Progenitor cell of endocrine pancreas (in vitro differentiated cells): ENCODE measurements at regions not wholly inside any gene's neighbourhood (a gene's known extent, or its start where the extent isn't known, plus 50 kb on each side); places are given as distances from the start of the nearest gene placed in this dataset.

Experiments used
- DNase-seq: peaks from one replicate; pipeline ENCODE4 v3.0.0; 2021; ENCODE audit warnings: low spot score; ENCODE audit not compliant: unreplicated experiment
- H3K27ac Mint-ChIP-seq: 2 replicates; pipeline ENCODE4 v1.8.0; 2021; ENCODE audit warnings: mild to moderate bottlenecking, moderate library complexity, mixed read lengths
- H3K27me3 Mint-ChIP-seq: 2 replicates; pipeline ENCODE4 v1.8.0; 2021; ENCODE audit warnings: mixed read lengths
- H3K36me3 Mint-ChIP-seq: 2 replicates; pipeline ENCODE4 v1.8.0; 2022; ENCODE audit warnings: mixed read lengths; ENCODE audit not compliant: insufficient read depth
- H3K4me1 Mint-ChIP-seq: 2 replicates; pipeline ENCODE4 v1.8.0; 2021; ENCODE audit warnings: low read depth, mixed read lengths
- H3K4me3 Mint-ChIP-seq: 2 replicates; pipeline ENCODE4 v1.8.0; 2021; ENCODE audit warnings: low read depth, mild to moderate bottlenecking, moderate library complexity, mixed read lengths
- H3K9me3 Mint-ChIP-seq: 2 replicates; pipeline ENCODE4 v1.8.0; 2021; ENCODE audit warnings: low read depth, mixed read lengths
- TF ChIP-seq, protein P1 (sequence below): fragments of 200-600 bp; sonication (generic); IDR thresholded peaks from one replicate; pipeline ENCODE4 v1.5.0; 2021; ENCODE audit warnings: antibody characterized with exemption, mild to moderate bottlenecking; ENCODE audit not compliant: unreplicated experiment

DNA sequence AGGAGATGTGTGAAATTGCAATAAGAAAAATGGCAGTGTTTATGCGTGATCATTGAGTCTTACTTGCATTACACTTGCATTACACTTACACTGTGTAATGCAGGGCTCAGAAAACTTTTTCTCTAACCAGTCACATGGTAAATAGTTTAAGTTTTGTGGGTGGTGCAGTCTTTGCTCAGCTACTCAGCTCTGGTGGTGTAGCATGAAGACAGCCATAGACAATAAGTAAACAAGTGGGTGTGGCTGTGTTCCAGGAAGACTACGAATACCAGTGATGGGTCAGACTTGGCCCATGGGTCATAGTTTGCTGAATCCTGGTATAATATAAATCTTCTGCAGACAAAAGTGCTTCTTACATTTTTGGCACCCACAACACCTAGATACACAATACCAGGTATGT, 115.6 kb upstream of the CYP1B1 start:
- TF ChIP-seq, protein P1, sequence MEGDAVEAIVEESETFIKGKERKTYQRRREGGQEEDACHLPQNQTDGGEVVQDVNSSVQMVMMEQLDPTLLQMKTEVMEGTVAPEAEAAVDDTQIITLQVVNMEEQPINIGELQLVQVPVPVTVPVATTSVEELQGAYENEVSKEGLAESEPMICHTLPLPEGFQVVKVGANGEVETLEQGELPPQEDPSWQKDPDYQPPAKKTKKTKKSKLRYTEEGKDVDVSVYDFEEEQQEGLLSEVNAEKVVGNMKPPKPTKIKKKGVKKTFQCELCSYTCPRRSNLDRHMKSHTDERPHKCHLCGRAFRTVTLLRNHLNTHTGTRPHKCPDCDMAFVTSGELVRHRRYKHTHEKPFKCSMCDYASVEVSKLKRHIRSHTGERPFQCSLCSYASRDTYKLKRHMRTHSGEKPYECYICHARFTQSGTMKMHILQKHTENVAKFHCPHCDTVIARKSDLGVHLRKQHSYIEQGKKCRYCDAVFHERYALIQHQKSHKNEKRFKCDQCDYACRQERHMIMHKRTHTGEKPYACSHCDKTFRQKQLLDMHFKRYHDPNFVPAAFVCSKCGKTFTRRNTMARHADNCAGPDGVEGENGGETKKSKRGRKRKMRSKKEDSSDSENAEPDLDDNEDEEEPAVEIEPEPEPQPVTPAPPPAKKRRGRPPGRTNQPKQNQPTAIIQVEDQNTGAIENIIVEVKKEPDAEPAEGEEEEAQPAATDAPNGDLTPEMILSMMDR: no peak
- no peaks in the 10 kb centered on the region for H3K4me1 Mint-ChIP-seq
- H3K9me3 Mint-ChIP-seq: no peaks in the 10 kb centered on the region
- H3K27me3 Mint-ChIP-seq: no peaks in the 10 kb centered on the region
- H3K27ac Mint-ChIP-seq: no peak overlapping the region
- no peak for DNase-seq
- H3K36me3 Mint-ChIP-seq: no peaks in the 10 kb centered on the region
- no peak overlapping the region for H3K4me3 Mint-ChIP-seq

DNA sequence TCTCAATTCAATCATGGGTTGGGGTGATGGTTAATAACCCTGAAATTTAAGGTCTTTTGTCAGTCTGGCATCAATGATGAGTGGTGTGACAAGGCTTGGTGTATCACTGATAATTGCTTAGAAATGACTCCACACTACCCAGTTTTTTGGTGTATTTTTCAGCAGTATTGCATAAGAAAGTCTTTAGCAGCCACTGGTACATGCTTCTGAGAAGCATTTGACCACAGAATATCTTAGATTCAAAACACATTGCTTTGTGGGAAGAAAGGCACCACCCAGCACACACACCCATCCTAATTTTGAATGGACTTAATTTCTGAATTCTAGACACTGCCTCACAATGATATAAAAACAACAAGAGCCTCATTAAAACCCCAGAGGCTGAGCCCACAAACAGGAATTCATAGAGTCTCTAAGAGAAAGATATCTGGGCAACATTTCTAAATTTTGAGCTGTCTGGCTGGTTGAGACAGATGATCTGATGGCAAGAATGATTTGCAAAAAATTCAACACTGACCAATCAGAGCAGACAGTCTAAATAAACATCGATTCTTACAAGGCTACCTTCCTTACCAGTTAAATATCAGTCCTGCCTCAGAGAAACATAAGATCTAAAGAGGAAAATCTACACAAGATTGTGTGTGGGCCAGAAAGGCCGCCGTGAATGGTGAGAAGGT, 114.7 kb upstream of the CYP1B1 start:
- no peak for DNase-seq
- no peak overlapping the region for H3K27ac Mint-ChIP-seq
- no peaks in the 10 kb centered on the region for H3K36me3 Mint-ChIP-seq
- H3K4me1 Mint-ChIP-seq: no peaks in the 10 kb centered on the region
- H3K27me3 Mint-ChIP-seq: no peaks in the 10 kb centered on the region
- no peaks in the 10 kb centered on the region for H3K9me3 Mint-ChIP-seq
- H3K4me3 Mint-ChIP-seq: no peak overlapping the region
- TF ChIP-seq, protein P1: no peak

DNA sequence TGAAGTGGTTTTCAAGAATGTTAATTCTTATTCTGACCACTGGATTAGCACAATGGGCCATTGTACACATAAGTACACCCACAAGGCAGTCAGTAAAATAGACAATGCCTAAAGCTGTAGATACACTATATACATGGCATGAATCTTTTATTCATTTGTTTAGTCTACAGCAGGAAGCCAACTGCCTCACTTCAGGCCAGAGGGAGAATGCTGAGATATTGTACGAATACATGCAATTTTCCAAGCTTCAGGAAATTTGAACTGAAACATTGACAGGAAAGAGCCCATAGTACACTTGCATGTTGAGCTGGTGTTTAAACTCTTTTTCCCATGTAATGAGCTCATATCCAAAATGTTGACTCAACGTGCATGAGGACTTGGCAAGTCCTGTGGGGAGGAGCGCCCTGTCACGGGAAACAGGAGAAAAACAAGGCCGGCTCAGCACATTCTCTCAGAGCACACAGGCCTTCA, 111.6 kb upstream of the CYP1B1 start:
- no peaks in the 10 kb centered on the region for H3K9me3 Mint-ChIP-seq
- no peak overlapping the region for H3K27ac Mint-ChIP-seq
- no peaks in the 10 kb centered on the region for H3K27me3 Mint-ChIP-seq
- no peak for DNase-seq
- no peaks in the 10 kb centered on the region for H3K4me1 Mint-ChIP-seq
- TF ChIP-seq, protein P1: no peak
- no peaks in the 10 kb centered on the region for H3K36me3 Mint-ChIP-seq
- H3K4me3 Mint-ChIP-seq: no peak overlapping the region

DNA sequence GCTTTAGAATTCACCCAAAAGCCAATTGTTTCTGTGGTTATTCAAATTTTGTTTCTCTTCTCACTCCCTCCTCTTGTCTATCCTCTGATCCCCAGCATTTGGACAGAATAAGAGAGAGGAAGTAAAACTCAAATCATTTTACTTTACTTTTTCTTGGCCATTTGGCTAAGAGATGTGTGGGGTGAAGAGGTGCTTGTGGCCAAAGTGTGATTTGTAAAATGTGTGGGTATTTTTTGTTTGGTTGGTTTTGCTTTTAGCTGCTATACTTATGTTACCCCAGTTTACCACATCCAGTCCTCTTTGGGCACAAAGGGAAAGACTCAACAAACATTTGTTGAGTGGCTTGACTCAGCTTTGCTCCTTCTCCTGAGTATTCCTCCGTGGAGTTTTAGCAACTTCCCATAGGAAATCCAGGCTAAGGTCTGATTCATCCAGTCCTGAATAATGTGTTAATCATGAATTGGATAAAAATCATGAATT, 109.1 kb upstream of the CYP1B1 start:
- Mint-ChIP-seq H3K27ac (no peak overlapping the region), H3K27me3 (no peaks in the 10 kb centered on the region), H3K9me3 (no peaks in the 10 kb centered on the region), H3K4me3 (no peak overlapping the region), H3K4me1 (no peaks in the 10 kb centered on the region), H3K36me3 (no peaks in the 10 kb centered on the region)
- DNase-seq: no peak
- TF ChIP-seq, protein P1: no peak

DNA sequence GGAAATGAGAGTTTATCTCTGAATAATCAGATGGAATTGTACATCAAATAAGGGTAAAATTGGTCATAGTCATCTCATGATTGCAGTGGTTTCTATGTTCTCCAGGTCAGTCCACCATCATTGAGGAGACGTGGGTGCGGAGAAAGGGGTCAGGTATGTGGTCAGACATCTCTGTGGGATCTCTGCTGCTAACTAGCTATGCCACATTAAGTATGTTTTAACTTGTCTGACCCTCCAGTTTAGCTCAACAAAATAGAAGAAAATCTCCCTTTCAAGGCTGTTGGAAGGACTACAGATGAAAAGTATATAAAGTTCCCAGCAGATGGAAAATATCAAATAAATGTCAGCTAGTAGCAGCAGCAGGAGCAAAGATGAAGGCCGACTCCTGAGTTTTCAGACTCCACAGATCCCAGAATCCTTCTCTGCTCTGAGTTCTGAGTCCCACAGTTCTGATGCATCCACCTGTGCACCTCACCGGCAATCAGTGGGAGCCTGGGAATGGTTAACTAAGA, 106.6 kb upstream of the CYP1B1 start:
- no peaks in the 10 kb centered on the region for H3K9me3 Mint-ChIP-seq
- H3K27me3 Mint-ChIP-seq: peaks cover 4% of the 10 kb centered on the region
- no peaks in the 10 kb centered on the region for H3K36me3 Mint-ChIP-seq
- H3K4me1 Mint-ChIP-seq: no peaks in the 10 kb centered on the region
- TF ChIP-seq, protein P1: no peak
- H3K27ac Mint-ChIP-seq: no peak overlapping the region
- H3K4me3 Mint-ChIP-seq: no peak overlapping the region
- no peak for DNase-seq
